Liver (tissue), 3 donors: ENCODE measurements at regions not wholly inside any gene's neighbourhood (a gene's known extent, or its start where the extent isn't known, plus 50 kb on each side); places are given as distances from the start of the nearest gene placed in this dataset.
"Not testable (repeated sequence)": the region's sequence is repeated elsewhere in the genome, so short reads cannot be mapped to it uniquely, and the experiment has no call there.

Source experiments
- ATF3 ChIP-seq: IDR thresholded peaks from 2 replicates; pipeline ENCODE4 v1.6.1; 2016; ENCODE audit warnings: antibody characterized with exemption
- CTCF ChIP-seq: fragments of 150-350 bp; IDR thresholded peaks from 2 replicates; pipeline ENCODE4 v1.5.1; 2017; ENCODE audit warnings: improper control_type of control experiment, low read depth, low read length; ENCODE audit not compliant: missing input control
- EGR1 ChIP-seq, 2 donors: IDR thresholded peaks; 2 replicates each; pipeline ENCODE4 v1.6.1; 2016 to 2018; ENCODE audit warnings: antibody characterized with exemption in 2 of 2, low read depth in 2 of 2
- FOXA1 ChIP-seq: IDR thresholded peaks from 2 replicates; pipeline ENCODE4 v1.6.1; 2016; ENCODE audit warnings: antibody characterized with exemption
- GABPA ChIP-seq, 2 donors: IDR thresholded peaks in 1 of 2; conservative IDR thresholded peaks in 1 of 2; 2 replicates each; pipeline ENCODE4 v1.6.1; 2016; ENCODE audit warnings: antibody characterized with exemption in 2 of 2, mild to moderate bottlenecking in 1 of 2, moderate library complexity in 1 of 2
- JUND ChIP-seq, 2 donors: IDR thresholded peaks; 2 replicates each; pipeline ENCODE4 v1.6.1; 2016; ENCODE audit warnings: antibody characterized with exemption in 2 of 2
- MAX ChIP-seq: IDR thresholded peaks from 2 replicates; pipeline ENCODE4 v1.6.1; 2016; ENCODE audit warnings: antibody characterized with exemption
- RAD21 ChIP-seq, 2 donors: IDR thresholded peaks; 2 replicates each; pipeline ENCODE4 v1.6.1; 2016; ENCODE audit warnings: antibody characterized with exemption in 2 of 2, mild to moderate bottlenecking in 2 of 2
- RXRA ChIP-seq, 2 donors: IDR thresholded peaks; 2 replicates each; pipeline ENCODE4 v1.6.1; 2017 to 2018; ENCODE audit warnings: antibody characterized with exemption in 2 of 2, mild to moderate bottlenecking in 1 of 2
- SP1 ChIP-seq: IDR thresholded peaks from 2 replicates; pipeline ENCODE4 v1.6.1; 2018; ENCODE audit warnings: antibody characterized with exemption, mild to moderate bottlenecking
- TAF1 ChIP-seq: conservative IDR thresholded peaks from 2 replicates; pipeline ENCODE4 v1.6.1; 2016; ENCODE audit warnings: antibody characterized with exemption, mild to moderate bottlenecking
- donor health status: healthy.
- donor health status: healthy.

GRCh38 chr10:94125268-94125667 lies 131.5 kb downstream of the PLCE1 start:
- not testable (repeated sequence) for TF ChIP-seq RAD21 (IDR thresholded peaks at IDR 0.05); TAF1; MAX; CTCF; JUND (IDR thresholded peaks at IDR 0.05); ATF3; SP1; GABPA (IDR thresholded peaks at IDR 0.05 in 1 of 2, conservative IDR thresholded peaks at IDR 0.05 in 1 of 2); FOXA1; EGR1 (IDR thresholded peaks at IDR 0.05; ENCODE audit: low read depth in 2 of 2); RXRA (IDR thresholded peaks at IDR 0.05)
